Cardiac muscle cell (in vitro differentiated cells and primary cell): ENCODE measurements at regions not wholly inside any gene's neighbourhood (a gene's known extent, or its start where the extent isn't known, plus 50 kb on each side); places are given as distances from the start of the nearest gene placed in this dataset.
"Not testable (repeated sequence)": the region's sequence is repeated elsewhere in the genome, so short reads cannot be mapped to it uniquely, and the experiment has no call there.

Experiments
- DNase-seq, 2 donors: peaks; one replicate each; pipeline versions ENCODE4 v3.0.0 to v3.0.0-alpha.2; 2010 to 2017; ENCODE audit warnings: low read depth in 1 of 2, low spot score in 1 of 2
- H3K27ac ChIP-seq: fragments of 200-600 bp; sonication (generic); 2 replicates; pipeline ENCODE4 v1.5.1; 2016
- H3K27me3 ChIP-seq: fragments of 200-600 bp; sonication (generic); 2 replicates; pipeline ENCODE4 v1.6.0; 2016; ENCODE audit warnings: control low read depth
- H3K36me3 ChIP-seq: fragments of 200-600 bp; sonication (generic); 2 replicates; pipeline ENCODE4 v1.5.1; 2016; ENCODE audit warnings: control low read depth
- H3K4me1 ChIP-seq: fragments of 200-600 bp; sonication (generic); 2 replicates; pipeline ENCODE4 v1.8.1; 2017; ENCODE audit warnings: low read depth, mild to moderate bottlenecking, mixed run types
- H3K4me3 ChIP-seq: fragments of 200-600 bp; sonication (generic); 2 replicates; pipeline ENCODE4 v1.5.1; 2016; ENCODE audit warnings: mild to moderate bottlenecking
- H3K9me3 ChIP-seq: fragments of 200-600 bp; sonication (generic); 2 replicates; pipeline ENCODE4 v1.5.1; 2017; ENCODE audit warnings: low read depth, mild to moderate bottlenecking, control low read depth
- TF ChIP-seq, protein P1 (sequence below): IDR thresholded peaks from 2 replicates; pipeline ENCODE4 v1.5.1; 2012; ENCODE audit warnings: low read depth, mild to moderate bottlenecking, low read length

DNA sequence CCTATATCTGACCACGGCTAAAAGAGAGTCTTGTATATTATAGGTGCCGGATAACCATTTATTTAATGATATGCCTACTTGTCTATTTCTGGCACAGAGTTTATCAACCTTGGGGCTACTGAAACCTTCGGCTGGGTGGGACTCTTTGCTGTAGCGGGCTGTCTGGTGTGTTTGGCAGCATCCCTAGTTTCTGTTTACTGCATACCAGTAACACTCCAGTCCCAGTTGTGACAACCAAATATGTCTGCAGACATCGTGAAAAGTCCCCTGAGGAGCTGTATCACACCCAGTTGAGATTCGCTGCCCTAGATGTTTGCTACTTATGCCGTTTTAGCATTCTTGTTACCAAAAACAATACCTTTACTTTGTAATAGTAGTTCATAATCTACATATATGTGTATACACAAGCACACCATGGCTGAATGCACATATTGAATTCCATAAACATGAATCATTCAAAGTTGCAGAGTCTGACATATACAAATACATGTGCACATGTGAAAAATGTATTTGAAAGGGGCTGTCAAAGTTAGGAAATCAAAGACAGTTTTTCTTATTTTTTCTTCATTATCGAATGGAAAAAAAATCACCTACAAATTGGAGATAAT is 89.1 kb upstream of the SHISA6 start:
- TF ChIP-seq, protein P1, sequence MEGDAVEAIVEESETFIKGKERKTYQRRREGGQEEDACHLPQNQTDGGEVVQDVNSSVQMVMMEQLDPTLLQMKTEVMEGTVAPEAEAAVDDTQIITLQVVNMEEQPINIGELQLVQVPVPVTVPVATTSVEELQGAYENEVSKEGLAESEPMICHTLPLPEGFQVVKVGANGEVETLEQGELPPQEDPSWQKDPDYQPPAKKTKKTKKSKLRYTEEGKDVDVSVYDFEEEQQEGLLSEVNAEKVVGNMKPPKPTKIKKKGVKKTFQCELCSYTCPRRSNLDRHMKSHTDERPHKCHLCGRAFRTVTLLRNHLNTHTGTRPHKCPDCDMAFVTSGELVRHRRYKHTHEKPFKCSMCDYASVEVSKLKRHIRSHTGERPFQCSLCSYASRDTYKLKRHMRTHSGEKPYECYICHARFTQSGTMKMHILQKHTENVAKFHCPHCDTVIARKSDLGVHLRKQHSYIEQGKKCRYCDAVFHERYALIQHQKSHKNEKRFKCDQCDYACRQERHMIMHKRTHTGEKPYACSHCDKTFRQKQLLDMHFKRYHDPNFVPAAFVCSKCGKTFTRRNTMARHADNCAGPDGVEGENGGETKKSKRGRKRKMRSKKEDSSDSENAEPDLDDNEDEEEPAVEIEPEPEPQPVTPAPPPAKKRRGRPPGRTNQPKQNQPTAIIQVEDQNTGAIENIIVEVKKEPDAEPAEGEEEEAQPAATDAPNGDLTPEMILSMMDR, result no peak
- no peak for DNase-seq
- no peaks in the 10 kb centered on the region for H3K4me1 ChIP-seq
- H3K9me3 ChIP-seq, result no peaks in the 10 kb centered on the region
- no peak overlapping the region for H3K4me3 ChIP-seq
- H3K36me3 ChIP-seq, result no peaks in the 10 kb centered on the region
- H3K27me3 ChIP-seq, result no peaks in the 10 kb centered on the region
- H3K27ac ChIP-seq, result no peak overlapping the region

DNA sequence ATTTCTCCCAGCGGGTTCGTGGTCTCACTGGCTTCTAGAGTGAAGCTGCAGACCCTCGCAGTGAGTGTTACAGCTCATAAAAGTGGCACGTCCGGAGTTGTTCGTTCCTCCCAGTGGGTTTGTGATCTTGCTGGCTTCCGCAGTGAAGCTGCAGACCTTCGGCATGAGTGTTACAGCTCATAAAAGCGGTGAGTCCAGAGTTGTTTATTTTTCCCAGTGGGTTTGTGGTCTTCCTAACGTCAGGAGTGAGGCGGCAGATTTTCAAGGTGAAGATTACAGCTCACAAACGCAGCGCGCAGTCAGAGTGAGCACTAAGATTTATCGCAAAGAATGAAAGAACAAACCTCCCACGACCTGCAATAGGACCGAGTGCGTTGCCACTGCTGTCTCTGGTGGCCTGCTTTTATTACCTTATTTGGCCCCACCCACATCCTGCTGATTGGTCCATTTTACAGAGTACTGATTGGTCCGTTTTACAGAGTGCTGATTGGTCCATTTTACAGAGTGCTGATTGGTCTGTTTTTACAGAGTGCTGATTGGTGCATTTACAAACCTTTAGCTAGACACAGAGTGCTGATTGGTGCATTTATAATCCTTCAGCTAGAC is 90.0 kb upstream of the SHISA6 start:
- not testable (repeated sequence) for H3K27me3 ChIP-seq, DNase-seq, H3K27ac ChIP-seq, H3K4me3 ChIP-seq, H3K36me3 ChIP-seq, H3K4me1 ChIP-seq, H3K9me3 ChIP-seq

DNA sequence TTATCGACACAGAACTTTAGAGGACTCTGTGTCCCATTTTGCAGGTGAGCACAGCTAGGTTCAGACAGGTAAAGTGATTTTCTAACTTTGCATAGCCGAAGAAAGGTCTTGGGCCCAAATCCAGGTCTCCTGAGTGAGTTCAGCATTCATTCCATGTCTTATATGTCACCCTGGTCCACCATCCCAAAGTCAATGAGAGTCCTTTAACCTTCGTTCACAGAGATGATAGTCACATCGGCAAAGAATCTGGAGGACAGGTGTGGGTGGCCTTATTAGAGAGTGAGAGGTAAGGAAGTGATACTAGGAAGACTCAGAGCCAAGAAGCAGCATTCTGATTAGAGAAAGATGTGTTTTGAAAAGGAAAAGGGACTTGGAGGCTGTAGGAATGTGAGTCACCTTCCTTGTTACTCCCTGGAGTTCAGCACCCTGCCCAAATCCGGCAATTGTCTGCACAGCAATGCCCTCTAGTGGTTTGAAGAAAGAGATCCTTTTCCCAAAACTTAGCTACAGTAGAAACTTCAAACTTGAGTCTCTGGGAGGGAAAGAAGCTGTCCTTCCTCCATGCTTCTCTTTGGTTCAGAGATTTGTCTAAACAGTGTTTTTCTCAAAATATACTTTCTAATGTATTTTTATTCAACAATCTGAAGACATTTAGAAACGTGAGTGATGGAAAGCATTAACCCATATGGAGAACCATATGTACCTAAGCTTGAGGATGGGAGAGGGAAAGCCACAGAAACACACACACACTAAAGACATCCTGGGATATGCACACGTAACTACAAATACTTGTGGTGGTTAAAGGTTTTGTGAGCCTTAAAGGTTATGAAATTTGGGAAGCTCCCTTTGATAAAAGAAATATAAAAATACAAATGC is 96.4 kb upstream of the SHISA6 start:
- no peak overlapping the region for H3K27ac ChIP-seq
- TF ChIP-seq, protein P1, result peak; percentile 62
- H3K4me3 ChIP-seq, result no peak overlapping the region
- no peaks in the 10 kb centered on the region for H3K27me3 ChIP-seq
- H3K4me1 ChIP-seq, result no peaks in the 10 kb centered on the region
- no peaks in the 10 kb centered on the region for H3K9me3 ChIP-seq
- no peaks in the 10 kb centered on the region for H3K36me3 ChIP-seq
- peak; percentile 58 to 75 for DNase-seq

DNA sequence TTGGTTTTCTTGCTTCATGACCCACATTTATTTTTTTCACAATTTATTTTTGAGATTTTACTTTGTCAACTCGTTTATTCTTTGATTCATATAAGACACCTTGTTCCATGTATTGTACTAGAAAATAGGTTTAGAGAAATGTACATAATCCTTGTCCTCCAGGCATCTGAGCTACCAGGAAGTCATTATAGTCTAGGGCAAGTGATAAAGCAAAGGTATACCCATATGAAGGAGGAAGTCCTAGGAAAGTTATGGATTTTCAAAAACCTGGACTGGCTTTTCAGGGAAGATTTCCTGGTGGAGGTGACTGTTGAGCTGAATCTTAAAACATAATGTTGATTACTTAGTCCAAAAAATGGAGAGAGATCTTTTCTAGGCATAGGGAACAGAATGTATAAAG is 98.8 kb upstream of the SHISA6 start:
- H3K4me3 ChIP-seq, result no peak overlapping the region
- H3K27me3 ChIP-seq, result no peaks in the 10 kb centered on the region
- TF ChIP-seq, protein P1, result no peak
- no peak overlapping the region for H3K27ac ChIP-seq
- no peaks in the 10 kb centered on the region for H3K36me3 ChIP-seq
- H3K9me3 ChIP-seq, result no peaks in the 10 kb centered on the region
- DNase-seq, result no peak
- H3K4me1 ChIP-seq, result no peaks in the 10 kb centered on the region

DNA sequence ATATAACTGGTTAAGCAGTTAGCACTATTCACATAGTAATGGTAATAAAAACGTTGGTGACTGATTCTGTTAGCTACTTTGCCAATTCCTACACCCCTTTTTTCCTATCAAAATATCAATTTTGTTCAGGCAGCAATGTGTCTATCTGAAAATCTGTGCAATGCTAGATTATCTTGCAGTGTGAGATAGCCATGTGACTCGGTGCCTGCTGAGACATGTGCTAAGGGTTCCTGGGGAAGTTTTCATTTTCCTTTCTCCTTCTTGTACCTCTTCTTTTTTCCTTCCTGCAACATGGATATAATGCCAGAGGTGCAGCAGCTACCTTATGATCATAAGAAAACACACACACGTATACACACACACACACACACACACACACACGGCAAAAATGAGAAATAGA is 100.5 kb upstream of the SHISA6 start:
- no peaks in the 10 kb centered on the region for H3K27me3 ChIP-seq
- no peak overlapping the region for H3K27ac ChIP-seq
- DNase-seq, result no peak
- H3K4me1 ChIP-seq, result no peaks in the 10 kb centered on the region
- TF ChIP-seq, protein P1, result no peak
- no peaks in the 10 kb centered on the region for H3K9me3 ChIP-seq
- H3K4me3 ChIP-seq, result no peak overlapping the region
- no peaks in the 10 kb centered on the region for H3K36me3 ChIP-seq

DNA sequence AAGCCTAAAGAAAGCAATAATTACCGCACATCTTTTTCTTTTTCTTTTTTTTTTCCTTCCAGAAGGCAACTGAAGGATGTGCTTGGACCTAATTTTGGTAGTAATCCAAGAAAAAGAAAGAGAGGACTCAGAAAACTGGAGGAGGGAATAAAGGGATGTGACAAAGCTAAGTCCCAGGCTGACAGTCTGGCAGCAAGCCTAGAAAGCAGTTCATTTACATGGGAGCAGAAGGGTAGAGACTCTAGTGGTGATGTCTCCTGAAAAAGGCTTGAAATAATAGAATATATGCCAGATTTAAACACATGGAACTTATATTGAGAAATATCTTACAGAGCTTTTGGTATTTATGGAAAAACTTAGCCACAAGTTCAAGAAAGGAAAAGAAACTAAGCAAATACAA is 101.0 kb upstream of the SHISA6 start:
- DNase-seq, result no peak
- no peaks in the 10 kb centered on the region for H3K27me3 ChIP-seq
- H3K4me1 ChIP-seq, result no peaks in the 10 kb centered on the region
- no peaks in the 10 kb centered on the region for H3K36me3 ChIP-seq
- no peak overlapping the region for H3K4me3 ChIP-seq
- no peak overlapping the region for H3K27ac ChIP-seq
- TF ChIP-seq, protein P1, result no peak
- no peaks in the 10 kb centered on the region for H3K9me3 ChIP-seq
